HG02943 (cell line): ENCODE measurements at regions not wholly inside any gene's neighbourhood (a gene's known extent, or its start where the extent isn't known, plus 50 kb on each side); places are given as distances from the start of the nearest gene placed in this dataset.

Source experiments
- ATAC-seq: cut with Tn5 transposase; IDR thresholded peaks from one replicate; pipeline ENCODE4 v1.9.1; 2021; ENCODE audit warnings: mild to moderate bottlenecking, low read depth, moderate library complexity; ENCODE audit not compliant: unreplicated experiment

DNA sequence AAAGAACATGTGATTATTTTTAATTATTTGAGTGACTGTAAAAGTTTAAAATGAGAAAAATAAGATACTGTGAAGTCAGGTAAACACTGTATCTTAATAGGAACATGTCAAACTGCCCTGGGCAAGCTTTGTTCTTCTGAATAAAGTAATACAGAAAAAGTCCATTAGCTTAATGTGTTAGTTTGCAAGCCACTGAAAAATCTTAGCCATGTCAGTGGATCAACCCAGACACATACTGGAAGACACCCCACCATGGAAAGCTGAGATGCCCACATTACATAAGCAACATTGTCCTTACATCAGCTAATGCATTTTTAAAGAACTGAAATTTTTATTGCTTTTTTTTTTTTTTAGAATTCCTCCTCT is 155.2 kb downstream of the BBOX1 start:
- ATAC-seq = no peak

GRCh38 chr11:27194976-27195375 is 154.4 kb downstream of the BBOX1 start:
- ATAC-seq = no peak

DNA sequence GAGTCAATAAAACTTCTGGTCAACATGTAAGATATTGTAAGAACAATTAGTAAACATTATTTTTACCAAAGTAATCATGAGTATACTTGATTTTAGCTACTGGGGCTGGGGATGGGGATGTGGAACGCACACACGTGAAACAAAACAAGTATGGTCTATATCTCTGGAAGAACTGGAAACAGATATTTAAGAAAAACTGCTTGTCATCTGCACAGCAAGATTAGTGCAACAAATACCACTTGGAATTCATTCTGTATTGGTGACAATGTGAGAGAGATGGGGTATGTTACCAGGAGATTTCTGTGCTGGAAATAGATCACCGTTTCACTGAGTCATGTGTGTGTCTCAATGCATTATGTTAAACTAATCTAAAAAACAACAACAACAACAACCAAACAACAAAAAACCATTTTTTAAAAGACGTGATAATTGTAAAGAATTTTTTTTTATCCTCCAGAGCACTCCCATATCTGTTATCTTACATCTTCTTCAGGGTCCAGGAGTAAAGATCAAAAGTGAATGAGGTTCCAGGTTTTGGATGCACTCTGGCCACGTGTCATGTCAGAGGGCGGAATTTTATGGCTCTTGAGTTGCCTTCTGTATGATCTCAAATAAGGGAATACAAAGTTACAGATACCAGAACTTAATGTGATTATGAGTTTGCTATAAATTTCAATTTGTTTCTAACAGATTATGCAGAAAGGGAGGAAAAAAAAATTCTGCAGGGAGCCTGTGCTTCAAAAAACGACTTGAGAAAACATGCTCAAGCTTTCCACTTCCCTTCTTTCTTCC is 153.0 kb downstream of the BBOX1 start:
- no peak for ATAC-seq

DNA sequence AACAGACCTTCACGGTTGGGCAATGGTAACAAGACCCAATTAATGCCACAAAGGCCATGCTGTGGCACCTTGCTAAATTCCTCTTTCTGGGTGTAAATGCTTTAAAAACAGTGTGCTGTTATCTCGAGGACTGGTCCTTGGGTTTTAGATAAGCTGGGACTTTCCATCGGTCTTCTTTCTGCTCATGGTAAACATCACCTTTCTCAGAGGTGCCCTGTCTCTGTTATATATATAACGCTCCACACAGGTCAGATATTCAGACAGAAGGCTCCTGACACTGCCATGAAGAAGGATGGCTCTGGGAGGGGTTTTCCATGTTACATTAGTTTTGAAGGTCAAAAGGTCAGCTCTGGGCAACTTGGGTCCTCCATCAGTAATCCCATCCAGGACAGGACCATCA is 151.6 kb downstream of the BBOX1 start:
- no peak for ATAC-seq

DNA sequence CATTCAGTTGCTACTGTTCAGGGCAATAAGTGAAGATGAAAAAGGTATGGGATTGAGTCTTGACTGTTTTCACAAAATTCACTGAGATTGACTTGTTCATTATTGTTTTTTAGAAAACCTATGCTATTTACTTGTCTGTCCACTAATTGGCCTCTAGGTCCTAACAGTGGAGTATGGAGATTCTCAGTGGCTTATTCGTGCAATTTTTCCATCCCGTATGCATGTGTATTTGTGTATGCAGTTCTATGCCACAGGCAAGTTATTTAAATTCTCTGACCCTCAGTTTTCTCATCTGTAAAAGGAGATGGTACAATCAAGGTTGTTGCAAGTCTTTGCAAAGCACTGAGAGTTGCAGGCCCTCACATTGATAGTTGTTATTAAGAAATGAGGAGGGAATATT is 151.0 kb downstream of the BBOX1 start:
- ATAC-seq = no peak

DNA sequence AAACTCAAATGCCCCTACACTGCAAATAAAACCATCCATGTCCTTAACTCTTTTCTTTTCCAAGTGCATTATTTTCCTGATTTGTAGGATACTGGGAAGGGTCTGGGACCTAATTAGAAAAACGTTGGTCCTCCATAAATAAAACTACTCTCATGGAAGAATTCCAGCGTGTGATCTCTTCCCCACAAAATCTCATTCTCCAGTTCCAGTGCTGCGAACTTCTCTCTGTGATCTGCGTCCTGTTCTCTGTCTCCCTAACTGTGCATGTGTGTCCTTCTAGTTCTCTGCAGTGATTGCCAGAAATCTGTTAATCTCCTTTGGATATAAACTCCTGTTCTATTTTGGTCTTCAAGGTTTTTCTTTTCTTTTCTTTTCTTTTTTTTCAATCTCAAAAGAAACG is 148.1 kb downstream of the BBOX1 start:
- ATAC-seq = no peak

DNA sequence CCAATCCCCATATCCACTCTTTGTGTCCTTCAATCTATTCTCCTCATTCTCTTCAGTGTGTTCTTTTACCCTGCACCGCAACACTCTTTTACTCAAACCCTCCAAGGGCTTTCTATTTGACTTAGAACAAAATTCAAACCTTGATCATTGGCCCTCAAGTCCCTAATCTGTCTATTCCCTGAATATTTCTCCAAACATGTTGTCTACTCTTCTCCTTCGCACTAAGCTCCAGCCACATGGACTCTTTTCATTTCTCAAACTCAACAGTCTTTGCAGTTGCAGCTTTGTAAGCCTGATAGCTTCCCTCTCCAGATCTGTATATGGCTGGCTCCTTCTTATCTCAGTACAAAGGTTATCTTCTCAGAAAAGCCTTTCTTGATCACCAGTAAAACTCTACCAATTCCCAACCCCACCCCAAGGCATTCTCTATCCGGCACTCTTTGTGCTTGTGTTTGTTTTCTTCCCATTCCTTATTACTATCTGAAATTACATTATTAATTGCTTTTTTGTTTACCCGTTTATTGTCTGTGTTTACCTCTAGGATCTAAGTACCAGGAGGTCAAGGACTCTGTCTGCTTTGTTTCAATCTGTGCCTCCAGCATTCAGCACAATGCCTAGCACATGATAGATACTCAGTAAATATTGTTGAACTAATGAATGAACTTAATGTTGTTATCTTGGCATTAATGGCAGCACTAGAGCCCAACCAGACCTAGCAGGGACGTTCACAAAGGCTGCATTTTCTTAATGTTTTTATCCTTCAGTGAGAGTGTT is 147.4 kb downstream of the BBOX1 start:
- ATAC-seq = no peak

DNA sequence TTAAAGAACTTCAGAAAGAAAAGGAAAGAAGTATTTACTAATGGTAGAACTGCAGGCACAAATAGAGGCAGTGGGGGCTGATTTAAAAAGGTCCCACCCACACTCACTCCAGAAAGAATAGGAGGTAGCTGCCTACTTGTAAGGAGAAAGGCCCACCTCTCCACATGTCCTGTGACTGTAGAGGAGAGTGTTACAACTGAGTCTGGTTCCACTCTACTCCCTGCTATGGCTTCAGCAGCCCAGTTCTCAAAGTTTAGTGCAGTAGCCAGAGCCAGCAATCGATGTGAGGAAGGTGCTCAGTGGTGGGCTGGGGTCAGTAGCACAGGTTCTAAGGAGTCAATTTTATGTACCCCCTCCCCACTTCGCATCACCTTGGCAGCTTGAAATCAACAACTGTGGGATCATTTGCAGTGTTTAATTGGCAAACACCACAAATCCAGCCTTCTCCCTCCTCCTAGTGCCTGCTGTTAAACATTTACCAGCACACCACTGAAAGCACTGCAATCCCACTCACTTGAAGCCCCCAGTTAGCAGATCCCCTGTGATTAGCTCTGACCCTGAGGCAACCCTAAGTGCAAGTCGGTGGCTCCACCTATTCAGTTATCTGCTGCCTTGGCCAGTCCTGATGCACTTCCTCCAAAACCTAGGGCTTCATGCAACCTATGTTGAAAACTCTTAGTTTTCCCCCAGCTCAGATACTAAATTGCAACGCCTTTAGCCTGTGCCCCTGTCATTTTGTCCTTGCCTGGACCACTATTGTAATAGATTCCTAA is 146.6 kb downstream of the BBOX1 start:
- no peak for ATAC-seq

GRCh38 chr11:27186580-27186979 is 146.0 kb downstream of the BBOX1 start:
- ATAC-seq = no peak

- no peak for ATAC-seq
Measured at GRCh38 chr11:27184458-27185312, 144.1 kb downstream of the BBOX1 start.

DNA sequence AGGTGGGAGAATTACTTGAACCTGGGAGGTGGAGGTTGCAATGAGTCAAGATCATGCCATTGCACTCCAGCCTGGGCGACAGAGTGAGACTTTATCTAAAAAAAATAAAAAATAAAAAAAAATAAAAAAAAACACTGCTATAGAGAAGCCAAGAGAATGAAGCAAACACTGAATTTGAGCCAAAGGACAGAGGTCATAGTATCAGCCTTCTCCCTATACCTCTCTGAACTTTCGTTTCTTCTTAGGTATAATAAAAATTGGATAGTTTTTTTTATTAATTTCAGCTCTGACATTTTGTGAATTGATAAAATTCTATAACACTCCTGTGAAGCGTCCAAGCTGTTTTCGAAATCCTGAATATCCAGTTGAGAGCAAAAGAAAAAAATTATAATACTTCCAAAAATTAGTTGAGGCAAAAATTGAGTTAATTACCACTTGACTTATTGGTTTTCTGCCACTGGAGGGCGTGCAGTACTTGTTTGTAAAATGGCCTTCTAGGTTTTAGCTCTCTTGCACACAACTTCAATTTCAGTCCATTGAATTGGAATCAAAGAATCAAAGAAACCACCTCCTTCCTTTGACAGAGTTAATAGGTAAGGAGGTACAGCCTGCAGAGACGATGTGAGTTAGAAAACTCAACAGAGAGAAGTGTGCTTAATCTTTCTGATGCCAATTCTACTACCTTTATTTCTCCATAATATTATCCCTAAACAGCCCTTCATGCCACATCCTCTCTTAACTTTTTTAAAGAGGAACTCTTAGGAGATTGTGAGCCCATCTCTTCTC is 143.2 kb downstream of the BBOX1 start:
- ATAC-seq = no peak

GRCh38 chr11:27179334-27179733 is 138.7 kb downstream of the BBOX1 start:
- no peak for ATAC-seq

DNA sequence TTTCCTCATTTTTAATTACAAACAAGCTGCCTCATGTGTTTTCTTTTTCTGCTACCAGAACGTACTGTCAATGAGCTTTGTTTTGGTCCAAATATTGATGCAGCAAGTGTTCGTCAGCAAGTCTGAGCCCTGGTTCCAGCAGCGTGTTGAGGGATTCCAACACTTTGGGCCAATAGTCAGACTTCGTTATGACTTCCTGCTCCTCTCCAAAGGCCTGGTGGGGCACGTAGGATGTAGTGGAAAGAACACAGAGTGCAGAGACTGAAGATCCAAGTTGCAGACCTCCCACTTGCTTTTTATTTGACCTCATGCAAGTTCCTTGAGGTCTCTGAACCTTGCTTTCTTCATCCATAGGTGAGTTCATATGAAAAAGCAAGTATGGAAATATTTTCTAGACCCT is 138.2 kb downstream of the BBOX1 start:
- no peak for ATAC-seq
